Fibroblast of the conjunctiva (primary cell): ENCODE measurements at regions not wholly inside any gene's neighbourhood (a gene's known extent, or its start where the extent isn't known, plus 50 kb on each side); places are given as distances from the start of the nearest gene placed in this dataset.

Experiments used
- DNase-seq: peaks from one replicate; pipeline ENCODE4 v3.0.0-alpha.2; 2010; ENCODE audit warnings: low read depth

DNA sequence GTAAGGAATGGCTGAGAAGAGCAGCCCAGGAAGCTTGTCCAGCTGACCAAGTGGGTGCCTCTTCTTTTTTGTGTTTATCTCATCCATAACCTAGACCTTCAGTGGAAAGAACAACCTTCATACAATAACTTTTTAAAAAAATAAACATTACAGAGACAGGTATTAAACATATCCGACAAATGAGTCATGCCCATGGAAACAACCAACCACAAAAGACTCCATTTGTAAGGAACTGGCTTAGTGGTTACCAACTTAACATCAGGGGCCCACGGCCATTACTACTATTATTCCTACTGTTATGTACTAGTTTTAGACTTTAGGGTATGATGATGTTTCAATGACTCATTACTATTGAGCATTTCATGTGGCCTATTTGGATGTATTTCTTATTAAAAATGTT lies 191.7 kb upstream of the SERP2 start:
- DNase-seq, result no peak

DNA sequence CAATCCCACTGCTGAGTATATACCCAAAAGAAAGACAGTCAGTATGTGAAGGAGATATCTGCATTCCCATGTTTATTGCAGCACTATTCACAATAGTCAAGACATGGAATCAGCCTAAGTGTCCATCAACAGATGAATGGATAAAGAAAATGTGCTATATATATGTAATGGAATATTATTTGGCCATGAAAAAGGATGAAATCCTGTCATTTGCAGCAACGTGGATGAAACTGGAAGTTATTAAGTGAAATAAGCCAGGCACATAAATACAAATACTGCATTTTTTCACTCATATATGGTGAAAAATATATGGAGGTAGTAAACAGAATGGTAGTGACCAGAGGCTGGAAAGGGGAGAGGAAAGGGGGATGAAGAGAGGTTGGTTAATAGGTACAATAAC lies 188.9 kb upstream of the SERP2 start:
- DNase-seq, result no peak

DNA sequence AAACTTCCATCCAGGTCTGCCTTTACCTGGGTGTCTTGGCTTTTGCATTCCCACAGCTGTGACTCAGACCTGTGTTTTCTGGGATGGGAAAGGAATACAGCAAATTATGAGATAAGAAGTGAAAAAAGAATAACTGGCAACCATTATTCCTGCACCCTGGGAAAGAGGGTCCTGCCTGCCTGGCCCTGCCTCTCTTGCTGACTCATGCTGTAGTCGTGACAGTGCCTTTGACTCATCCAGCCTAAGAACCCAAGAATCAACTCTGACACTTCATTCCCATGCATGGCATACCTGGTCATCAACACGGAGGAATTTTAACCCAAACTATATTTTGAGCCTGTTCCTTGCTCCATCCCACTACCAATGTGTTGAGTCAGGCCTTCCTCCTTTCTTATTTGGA lies 185.4 kb upstream of the SERP2 start:
- DNase-seq, result no peak

DNA sequence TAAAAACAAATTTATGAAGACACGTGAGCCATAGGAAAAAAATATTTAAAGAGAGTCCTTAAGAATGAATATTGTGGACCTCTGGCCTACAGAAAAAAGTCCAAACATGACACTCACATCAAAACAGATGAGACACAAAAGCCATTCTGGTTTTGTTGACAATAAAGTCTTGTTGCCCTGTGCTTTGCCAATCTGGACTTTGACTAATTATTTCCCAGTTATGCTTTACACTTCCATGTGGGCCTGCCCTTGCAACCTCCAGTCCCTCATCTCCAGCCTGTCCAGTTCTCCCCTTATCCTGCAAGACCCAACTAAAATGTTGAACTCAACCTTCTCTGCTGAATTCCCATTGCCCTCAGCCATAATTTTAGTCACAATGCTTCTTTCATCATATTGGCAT lies 184.5 kb upstream of the SERP2 start:
- no peak for DNase-seq

DNA sequence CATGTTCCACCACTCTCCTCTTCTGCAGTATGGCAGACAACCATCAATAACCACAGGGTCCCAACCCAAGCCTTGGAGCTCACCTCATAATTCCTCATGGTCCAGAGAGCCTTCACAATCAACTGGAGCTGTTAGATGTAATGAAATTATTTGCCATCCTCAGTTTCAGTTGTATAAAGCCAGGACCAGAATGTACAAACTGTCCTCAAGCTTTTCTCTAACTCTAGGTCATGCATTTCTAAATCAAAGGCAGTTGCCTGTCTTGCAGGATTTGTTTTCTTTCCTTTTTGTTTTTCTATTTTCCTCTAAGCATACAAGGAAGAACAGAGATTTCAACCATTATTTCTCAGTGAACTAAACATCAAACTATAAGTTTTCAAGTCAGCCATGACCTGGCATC lies 182.5 kb upstream of the SERP2 start:
- DNase-seq, result no peak

DNA sequence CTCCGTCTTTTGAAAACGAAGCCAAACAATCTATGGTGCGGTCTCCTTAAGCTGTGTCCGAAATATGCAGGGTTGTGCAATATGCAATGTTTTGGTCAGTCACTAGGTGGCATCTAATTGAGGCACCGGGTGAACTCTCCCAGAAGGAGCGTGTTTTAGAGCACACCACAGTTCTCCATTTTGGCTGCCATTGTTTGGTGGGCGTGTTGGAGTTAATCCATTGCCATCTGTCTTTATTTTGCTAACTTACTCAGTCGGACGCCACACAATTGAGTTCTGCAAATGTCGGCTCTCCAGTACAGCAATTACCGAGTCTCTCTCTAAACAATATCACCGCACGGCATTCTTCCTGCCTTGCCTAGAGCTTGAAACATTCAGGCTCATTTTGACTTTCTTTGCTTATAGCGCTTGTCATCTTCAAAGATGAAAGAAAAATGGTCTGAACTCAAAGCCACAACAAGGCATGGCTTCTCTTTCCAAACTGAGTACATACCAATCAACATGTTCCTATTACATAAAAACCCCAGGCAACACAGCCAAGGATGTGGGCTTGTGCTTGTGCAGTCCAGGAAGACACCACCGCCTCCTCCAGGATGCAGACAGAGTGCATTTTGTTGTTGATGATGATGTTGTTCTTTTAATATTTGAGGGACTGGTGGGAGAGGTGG lies 182.0 kb upstream of the SERP2 start:
- peak; percentile 86 for DNase-seq

DNA sequence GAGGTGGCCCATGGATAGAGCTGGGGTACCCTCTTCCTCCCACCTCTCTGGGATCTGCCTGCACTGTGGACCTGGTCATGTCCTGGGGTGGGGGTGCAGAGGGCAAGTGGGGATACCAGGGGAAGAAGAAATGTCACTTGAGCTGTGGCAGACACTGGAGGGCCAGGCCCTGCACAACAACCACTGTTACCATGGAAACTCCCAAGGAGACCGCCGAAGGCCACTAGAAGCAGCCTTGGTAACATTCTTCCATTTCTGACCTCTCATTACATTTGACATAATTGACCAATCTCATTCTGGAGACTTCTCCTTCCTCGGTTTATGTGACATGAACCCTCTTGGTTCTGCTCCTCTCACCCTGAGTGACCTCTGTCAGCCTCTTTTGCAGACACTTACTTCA lies 179.9 kb upstream of the SERP2 start:
- DNase-seq, result no peak

DNA sequence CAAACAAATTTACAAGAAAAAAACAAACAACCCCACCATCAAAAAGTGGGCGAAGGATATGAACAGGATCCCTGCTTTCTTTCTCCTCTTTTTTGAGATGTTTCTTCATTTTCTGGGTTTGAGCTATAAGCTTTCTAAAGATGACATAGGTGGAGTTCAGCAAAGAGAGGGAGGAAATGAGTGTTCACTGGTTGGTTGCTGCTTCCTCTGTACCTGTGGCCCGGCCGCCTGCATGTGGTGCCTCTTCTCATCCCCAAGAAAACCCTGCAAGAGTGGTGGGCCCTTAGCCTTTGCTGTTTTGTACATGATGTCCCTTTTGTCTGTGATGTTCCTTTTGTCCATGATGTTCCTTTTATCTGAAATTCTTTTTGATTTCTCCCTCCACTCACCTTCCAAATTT lies 178.4 kb upstream of the SERP2 start:
- DNase-seq, result no peak

DNA sequence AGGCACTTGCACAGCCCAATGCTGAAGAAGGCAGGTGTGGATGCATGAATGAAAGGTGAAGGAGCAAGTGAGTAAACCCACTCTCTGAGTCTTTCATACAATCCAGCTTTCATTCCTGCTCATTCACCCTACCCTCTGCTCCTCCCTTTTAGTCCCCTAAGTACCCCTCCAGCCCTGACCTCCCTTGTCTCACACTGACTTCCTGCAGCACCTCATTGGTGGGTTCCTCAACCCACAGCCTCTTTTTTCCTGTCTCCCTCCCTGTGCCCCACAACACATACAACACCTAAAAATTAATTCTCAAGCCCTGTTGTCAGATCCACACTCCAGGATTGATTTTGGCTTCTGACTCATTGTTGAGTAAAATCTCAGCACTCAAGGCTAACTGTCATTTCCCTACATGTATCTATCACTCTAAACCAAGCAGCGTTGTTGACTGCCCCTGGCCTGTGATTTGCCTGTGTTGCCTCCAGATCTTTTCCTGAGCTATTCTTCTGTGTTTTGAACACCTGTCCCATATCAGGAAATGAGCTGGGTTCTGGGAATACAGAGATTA lies 177.3 kb upstream of the SERP2 start:
- DNase-seq, result no peak

DNA sequence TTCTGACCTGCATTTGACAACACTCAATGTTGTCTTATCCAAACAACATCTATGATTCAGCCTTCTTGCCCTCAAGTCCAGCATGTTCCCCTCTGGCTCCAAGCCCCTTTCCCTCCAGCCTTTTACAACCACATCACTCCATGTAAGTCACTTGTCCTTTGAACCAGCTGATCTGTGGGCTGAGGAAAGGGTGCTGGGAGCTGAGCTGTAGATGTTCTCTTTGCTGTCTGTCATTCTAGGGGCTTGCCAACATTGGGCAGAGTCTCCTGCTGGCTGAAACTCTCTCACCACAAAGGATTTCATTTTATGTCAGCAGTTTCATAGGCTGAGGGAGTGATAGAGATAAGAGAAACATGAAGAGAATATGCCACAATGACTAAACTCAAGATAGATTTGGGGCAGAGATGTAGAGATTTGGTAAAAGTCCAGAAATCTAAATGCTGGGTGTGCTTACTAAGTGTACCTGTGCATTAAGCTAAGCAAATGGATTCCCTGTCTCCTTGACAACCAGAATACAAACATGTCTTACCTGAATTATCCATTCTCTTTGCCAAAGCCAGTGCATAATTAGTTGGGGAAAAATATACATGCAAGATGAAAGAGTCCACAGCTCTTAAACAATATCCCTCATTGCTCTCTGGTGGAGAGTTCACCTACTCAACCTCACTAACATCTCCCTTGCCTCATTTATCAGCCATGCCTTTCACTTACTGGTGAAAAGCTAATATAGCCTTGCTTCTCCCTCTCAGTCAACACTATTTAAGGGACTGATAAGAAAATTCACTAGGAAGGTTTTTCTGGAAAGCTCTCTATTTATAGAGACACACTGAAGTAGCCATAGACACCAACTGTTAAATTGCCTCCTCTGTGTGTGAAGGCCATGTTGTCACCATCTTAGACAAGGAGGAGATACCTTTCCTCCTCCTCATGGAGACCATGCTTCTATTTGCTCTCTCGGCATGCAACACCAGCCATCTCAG lies 175.5 kb upstream of the SERP2 start:
- DNase-seq, result no peak

DNA sequence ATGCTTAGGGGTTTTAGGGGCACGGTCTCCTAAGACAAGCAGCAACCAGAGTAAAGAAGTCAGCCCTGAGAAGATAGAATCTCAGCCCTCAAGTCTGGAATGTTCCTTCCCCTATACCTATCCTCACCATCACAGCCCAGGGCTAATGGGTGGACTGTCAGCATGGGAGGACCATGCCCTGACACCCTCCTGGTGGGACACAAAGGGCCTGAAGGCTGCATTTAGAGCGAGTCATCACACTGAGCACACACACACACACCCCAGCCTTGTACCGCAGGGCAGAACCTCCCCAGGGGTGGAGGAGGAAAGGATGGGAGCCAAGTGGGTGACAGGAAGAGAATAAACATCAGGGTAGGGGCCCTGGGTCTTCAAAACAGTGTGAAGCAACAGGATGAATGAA lies 174.8 kb upstream of the SERP2 start:
- no peak for DNase-seq

DNA sequence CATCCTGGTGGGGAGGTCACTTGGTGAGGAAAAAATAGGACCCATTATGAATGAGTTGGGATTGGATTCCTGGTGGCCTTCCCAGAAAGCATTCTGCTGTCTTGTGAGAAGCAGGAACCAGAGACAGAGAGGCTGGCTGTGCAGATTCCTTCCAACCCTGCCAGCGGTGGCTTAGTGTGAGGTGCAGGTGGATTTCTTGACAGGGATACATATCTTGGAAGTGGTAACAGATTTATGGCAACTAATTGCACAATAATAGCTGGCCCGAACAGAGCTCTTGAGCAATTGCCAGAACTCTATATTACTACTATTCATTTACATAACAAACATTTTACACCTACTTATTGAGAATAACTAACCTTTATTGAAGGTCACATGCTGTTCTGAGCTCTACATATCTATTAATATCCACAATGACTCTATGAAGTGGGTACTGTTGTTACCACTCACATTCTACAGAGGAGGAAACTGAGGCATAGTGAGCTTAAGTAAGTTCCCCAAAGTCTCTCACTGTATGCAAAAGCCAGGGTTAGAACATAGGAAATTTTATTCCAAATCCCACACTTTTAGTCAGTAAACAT lies 173.9 kb upstream of the SERP2 start:
- DNase-seq, result no peak

DNA sequence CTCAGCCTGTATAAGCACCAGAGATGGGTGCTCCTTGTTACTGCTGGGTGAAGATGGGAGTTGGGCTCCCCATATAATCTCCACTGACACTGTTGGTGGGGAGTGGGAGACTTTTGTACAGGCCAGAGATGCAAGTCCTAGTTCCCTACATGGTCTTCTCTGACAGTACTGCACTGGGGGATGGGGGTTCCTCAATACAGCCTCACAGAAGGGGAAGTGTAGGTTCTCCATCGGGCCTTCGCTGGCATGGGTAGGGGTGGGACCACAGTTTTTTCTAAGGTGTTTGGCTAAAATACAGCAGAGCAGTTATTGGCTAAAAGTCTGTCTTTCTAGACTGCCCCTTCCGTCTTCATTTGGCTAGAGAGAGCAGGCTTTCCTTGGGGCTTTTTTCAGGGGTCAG lies 167.2 kb upstream of the SERP2 start:
- no peak for DNase-seq

DNA sequence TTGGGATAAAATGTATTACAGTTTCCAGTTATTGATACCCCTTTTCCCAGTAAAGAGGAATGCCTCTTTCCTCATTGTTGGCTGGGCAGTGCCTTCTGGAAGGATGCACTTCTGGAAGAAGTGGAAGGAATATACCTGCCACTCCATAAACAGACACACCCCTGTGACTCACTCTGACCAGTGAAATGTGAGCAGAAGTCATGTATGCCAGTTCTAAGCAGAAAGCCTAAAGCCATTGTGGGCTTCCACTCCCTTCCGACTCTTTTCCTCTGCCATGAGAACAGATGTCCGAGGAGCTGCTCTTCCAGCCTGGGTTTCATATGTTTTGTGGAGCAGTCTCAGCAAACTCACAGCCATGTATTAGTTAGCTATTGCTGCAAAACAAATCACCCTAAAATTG lies 166.1 kb upstream of the SERP2 start:
- DNase-seq, result no peak

DNA sequence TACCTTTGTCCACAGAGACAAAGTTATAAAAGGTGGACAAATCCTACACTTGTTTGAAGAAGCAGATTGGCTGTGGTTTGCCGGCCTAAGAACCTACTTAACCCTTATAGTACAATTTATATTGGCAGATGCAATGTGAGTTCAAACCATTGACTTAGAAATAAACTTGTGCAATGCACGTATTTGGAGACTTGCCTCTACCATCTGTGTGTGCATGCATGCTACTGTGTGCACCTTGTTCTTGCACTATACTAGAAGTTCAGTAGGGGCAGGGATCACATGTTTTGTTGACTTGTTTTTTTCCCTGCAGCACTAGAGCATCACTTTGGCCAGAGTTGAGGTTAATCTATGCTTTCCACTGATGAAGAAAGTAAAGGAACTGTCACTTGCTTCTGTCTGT lies 163.1 kb upstream of the SERP2 start:
- DNase-seq, result no peak

DNA sequence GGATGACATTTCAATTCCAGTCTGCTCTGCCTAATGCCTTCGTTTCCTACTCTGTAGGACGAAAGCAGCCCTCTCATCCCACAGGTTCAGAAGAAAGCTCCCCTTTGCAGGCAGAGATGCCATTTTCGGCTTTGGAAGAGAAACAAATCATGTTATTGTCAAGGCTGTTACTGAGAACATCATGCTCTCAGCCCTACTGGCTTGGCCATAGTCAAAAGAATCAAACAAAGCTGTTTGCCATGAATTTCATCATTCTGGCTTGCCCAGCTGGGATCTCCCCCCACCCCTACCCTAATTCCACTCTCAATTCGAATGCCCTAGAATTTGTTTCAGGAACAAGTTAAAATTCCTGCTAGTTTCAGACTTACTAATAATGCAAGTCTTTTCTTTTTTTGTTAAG lies 162.3 kb upstream of the SERP2 start:
- DNase-seq, result peak; percentile 30

DNA sequence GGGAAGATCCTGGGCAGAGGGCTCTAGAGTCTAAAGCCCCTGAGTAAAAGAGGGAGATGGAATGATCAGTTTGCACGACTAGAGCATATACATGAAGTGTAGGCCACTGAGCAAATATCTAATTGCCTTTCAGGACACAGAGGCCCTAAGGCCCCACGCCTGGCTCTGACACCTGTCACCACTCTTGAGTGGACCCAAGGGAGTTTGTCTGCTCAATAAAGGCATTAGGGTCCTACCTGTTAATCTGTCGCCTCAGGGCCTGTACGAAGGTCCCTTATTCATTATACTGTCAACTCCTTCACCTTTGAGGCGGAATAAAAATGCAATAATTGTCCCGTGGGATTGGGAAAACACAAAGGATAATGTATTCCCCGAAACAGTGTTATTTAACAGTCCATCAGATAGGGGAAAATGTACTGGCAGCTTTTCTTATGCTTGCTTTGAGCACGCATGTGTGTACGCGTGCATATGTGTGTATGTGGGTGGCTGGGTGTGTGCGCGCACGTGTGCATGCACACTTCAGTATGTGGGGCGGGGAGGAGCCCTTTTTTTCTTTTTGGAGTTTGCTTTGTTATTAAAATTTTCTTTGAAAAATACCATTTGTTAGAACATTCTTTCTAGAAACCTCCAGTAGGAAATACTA lies 161.8 kb upstream of the SERP2 start:
- no peak for DNase-seq

DNA sequence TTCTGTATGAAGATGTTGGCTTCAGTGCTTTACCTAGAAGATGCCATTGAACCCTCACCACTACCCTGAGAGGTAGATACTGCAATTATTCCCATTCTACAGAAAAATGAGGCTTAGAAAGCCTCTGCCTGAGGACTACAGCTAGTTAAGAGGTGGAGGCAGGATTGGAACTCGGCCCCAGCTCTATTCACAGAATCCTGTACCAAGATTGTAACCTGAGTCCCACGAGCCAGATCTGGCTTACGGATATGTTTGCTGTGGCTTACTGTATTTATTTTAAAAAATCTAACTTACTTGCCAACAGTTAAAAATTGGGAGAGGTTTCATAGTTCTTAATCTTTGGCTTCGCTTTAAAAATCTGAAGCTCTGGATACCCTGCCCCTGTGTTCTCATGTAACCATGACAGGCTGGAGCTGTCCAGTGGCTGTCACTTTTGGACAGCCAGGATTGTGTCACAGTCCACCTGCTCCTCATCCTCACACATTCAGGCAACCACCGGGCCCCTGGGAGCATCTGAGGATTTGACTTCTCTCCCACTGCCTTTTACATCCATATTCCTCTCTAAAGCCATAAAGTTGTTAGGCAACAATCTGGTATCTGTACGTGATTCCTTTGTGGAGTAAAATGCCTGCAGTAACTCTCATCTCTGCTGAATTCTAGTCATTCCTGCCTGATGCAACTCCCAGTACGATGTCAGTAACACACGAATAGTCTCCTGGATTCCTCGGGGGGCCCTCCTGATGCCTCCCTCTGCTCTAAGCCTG lies 160.8 kb upstream of the SERP2 start:
- peak; percentile 44 for DNase-seq

DNA sequence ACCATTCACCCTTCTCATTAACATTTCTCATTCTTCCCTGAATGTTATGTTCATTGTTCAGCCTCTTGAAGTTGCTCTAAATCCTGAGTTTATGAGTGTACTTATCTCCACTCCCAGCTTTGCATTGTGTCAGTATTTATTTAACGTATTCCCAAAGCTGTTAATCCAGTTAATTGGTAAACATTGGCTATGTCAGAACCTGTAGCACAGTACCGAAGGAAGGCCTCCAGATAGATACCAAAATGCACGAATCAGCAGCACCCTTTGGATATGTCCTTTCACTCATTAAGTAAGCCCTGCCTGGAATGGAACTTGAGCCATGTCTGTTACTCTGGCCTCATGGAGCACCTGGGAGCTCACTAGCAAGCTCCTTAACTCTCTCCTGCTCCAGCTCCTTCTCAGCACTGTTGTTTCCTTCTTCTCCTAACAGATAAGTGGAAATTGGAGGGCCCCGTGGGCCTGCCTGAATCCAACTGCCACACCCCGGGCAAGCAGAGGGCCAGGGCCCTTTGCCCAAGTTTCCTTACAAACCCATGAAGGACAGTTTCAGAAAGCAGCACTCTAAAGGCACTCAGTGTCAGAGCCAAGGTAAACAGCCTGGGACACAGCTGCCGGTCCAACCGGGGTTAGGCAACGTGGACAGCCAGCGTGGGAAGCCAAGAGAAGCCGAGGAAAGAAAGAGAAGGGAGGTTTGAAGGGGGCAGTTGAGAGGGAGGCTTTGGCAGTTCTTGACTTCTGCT lies 155.0 kb upstream of the SERP2 start:
- DNase-seq, result no peak

DNA sequence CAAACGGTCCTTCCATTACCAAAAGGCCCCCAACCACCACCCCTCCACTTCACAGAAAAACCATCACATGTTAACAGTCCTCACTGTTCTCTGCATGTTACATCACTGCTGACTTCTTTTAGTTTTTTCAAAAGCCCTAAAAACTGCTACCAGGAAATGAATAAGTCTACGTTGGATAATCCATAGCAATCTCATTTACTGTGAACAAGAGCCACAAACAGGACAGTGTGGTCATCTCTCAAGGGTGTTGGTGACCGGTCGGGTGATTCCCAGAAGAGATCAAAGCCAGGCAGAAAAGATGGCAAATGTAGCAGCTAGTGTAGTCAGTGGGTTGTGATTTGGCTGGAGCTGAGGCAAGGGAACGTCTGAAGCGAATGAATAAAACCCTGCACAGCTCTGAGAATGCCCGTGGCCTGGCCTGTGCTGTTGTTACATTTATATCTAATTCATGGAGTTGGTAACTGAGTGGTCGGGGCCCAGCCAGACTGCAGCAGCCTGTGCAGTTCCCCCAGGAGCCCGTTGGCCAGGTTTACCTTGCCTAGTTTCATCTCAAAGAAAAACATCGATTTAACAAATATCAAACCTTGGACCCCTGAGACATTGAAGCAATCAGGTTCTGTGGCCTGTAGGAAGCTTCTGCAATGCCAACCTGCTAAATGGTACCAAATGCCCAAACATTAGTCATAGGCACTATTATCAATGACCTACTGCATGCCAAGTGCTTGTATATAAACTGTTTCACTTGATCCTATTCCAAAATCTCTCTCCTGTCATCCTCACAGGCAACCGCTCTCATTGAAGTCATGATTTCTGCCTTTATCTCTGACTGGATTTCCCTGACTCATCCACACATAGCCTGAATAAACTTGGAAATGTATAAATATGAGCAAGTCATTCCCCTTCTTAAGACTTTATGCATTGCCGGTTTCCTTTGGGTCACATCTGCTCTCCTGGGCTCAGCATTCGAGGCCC lies 153.8 kb upstream of the SERP2 start:
- DNase-seq, result no peak
